Activated gamma-delta T cell treated with anti-CD3 and anti-CD28 coated beads, Interleukin-2, amount 50 U/mL, for 16 hours (primary cell): ENCODE measurements at regions not wholly inside any gene's neighbourhood (a gene's known extent, or its start where the extent isn't known, plus 50 kb on each side); places are given as distances from the start of the nearest gene placed in this dataset.
"Not testable (repeated sequence)": the region's sequence is repeated elsewhere in the genome, so short reads cannot be mapped to it uniquely, and the experiment has no call there.

Source experiments
- DNase-seq: peaks from one replicate; pipeline ENCODE4 v3.0.0-alpha.2; 2020; ENCODE audit warnings: low read depth

GRCh38 chr2:122020377-122020776 is 264.9 kb downstream of the TSN start:
- no peak for DNase-seq

- no peak for DNase-seq
Observed at GRCh38 chr2:122021941-122022340, 266.5 kb downstream of the TSN start.

GRCh38 chr2:122022531-122022930 is 267.1 kb downstream of the TSN start:
- DNase-seq: no peak

- DNase-seq: no peak
Observed at GRCh38 chr2:122023059-122023864, 267.8 kb downstream of the TSN start.

- no peak for DNase-seq
Observed at GRCh38 chr2:122027510-122028217, 272.2 kb downstream of the TSN start.

GRCh38 chr2:122028371-122029100 is 273.1 kb downstream of the TSN start:
- no peak for DNase-seq

- DNase-seq: no peak
Observed at GRCh38 chr2:122029456-122029855, 274.0 kb downstream of the TSN start.

- no peak for DNase-seq
Observed at GRCh38 chr2:122029945-122030344, 274.5 kb downstream of the TSN start.

- DNase-seq: no peak
Observed at GRCh38 chr2:122031544-122032263, 276.3 kb downstream of the TSN start.

- no peak for DNase-seq
Observed at GRCh38 chr2:122032264-122032645, 276.8 kb downstream of the TSN start.

- no peak for DNase-seq
Observed at GRCh38 chr2:122033778-122034177, 278.3 kb downstream of the TSN start.

GRCh38 chr2:122034344-122034743 is 278.9 kb downstream of the TSN start:
- no peak for DNase-seq

GRCh38 chr2:122034777-122035176 is 279.3 kb downstream of the TSN start:
- DNase-seq: no peak

- not testable (repeated sequence) for DNase-seq
Observed at GRCh38 chr2:122038816-122039215, 283.4 kb downstream of the TSN start.

GRCh38 chr2:122041455-122041854 is 286.0 kb downstream of the TSN start:
- no peak for DNase-seq

- DNase-seq: not testable (repeated sequence)
Observed at GRCh38 chr2:122051659-122052058, 296.2 kb downstream of the TSN start.

GRCh38 chr2:122055521-122055931 is 300.1 kb downstream of the TSN start:
- no peak for DNase-seq

GRCh38 chr2:122056853-122057252 is 301.4 kb downstream of the TSN start:
- DNase-seq: no peak

GRCh38 chr2:122061206-122061605 is 305.8 kb downstream of the TSN start:
- DNase-seq: no peak

GRCh38 chr2:122061831-122062230 is 306.4 kb downstream of the TSN start:
- DNase-seq: no peak

GRCh38 chr2:122062506-122062905 is 307.1 kb downstream of the TSN start:
- DNase-seq: no peak

GRCh38 chr2:122063716-122064115 is 308.3 kb downstream of the TSN start:
- DNase-seq: no peak
